H1 (cell line): ENCODE measurements at regions not wholly inside any gene's neighbourhood (a gene's known extent, or its start where the extent isn't known, plus 50 kb on each side); places are given as distances from the start of the nearest gene placed in this dataset.

ENCODE experiments used
- CBX8 ChIP-seq: fragments of 300-800, 300-1000 bp; sonication (generic); IDR thresholded peaks from 2 replicates; pipeline ENCODE4 v1.7.1; 2016; ENCODE audit warnings: low read depth, low read length, borderline replicate concordance
- CREB1 ChIP-seq: IDR thresholded peaks from 2 replicates; pipeline ENCODE4 v1.6.1; 2012; ENCODE audit warnings: inconsistent platforms
- EGR1 ChIP-seq: IDR thresholded peaks from 2 replicates; pipeline ENCODE4 v1.6.1; 2011; ENCODE audit warnings: low read depth, low read length, borderline replicate concordance
- EP300 ChIP-seq, 2 experiments: IDR thresholded peaks; 1 replicate in 1 of 2; 2 replicates in 1 of 2; pipeline ENCODE4 v1.6.1; 2011 to 2012; ENCODE audit warnings: low read depth in 2 of 2, low read length in 2 of 2, mild to moderate bottlenecking in 2 of 2, borderline replicate concordance in 1 of 2, inconsistent platforms in 1 of 2, moderate library complexity in 1 of 2
- GTF2F1 ChIP-seq: IDR thresholded peaks from 2 replicates; pipeline ENCODE4 v1.6.1; 2012; ENCODE audit warnings: low read depth, low read length, improper control_type of control experiment, borderline replicate concordance
- POLR2A ChIP-seq, 2 experiments: IDR thresholded peaks; 1 replicate in 1 of 2; 2 replicates in 1 of 2; pipeline ENCODE4 v1.6.1; 2011; ENCODE audit warnings: low read depth in 2 of 2, low read length in 2 of 2, mild to moderate bottlenecking in 2 of 2; ENCODE audit errors: control extremely low read depth in 1 of 2
- RFX5 ChIP-seq: IDR thresholded peaks from 2 replicates; pipeline ENCODE4 v1.6.1; 2011; ENCODE audit warnings: low read depth, low read length, improper control_type of control experiment, borderline replicate concordance
- SRF ChIP-seq: IDR thresholded peaks from 2 replicates; pipeline ENCODE4 v1.6.1; 2011; ENCODE audit warnings: mild to moderate bottlenecking, low read depth, low read length, moderate library complexity

- TF ChIP-seq RFX5: no peak
- TF ChIP-seq POLR2A (IDR thresholded peaks at IDR 0.05; ENCODE audit: control extremely low read depth in 1 of 2, low read depth in 2 of 2, low read length in 2 of 2): no peak
- TF ChIP-seq EGR1: no peak
- no peak for TF ChIP-seq GTF2F1
- no peak for TF ChIP-seq CREB1
- TF ChIP-seq EP300 (IDR thresholded peaks at IDR 0.05; ENCODE audit: borderline replicate concordance in 1 of 2, low read depth in 2 of 2, low read length in 2 of 2): no peak
- TF ChIP-seq SRF: no peak
- TF ChIP-seq CBX8: no peak
- TF ChIP-seq, all 59 proteins: peak for 0
Measured at GRCh38 chr16:27638833-27639560, 89.1 kb downstream of the KATNIP start (continued).
